Large intestine (tissue), 3 donors: ENCODE measurements at regions not wholly inside any gene's neighbourhood (a gene's known extent, or its start where the extent isn't known, plus 50 kb on each side); places are given as distances from the start of the nearest gene placed in this dataset.
"Not testable (repeated sequence)": the region's sequence is repeated elsewhere in the genome, so short reads cannot be mapped to it uniquely, and the experiment has no call there.

Experiments
- DNase-seq, 2 donors: peaks; one replicate each; pipeline versions ENCODE4 v3.0.0 to v3.0.0-alpha.2; 2013
- H3K27ac ChIP-seq: one replicate; pipeline ENCODE4 v1.5.1; 2013; ENCODE audit warnings: low read length
- H3K27me3 ChIP-seq: 2 replicates; pipeline ENCODE4 v1.6.1; 2013; ENCODE audit warnings: low read length; ENCODE audit not compliant: control insufficient read depth, insufficient read depth
- H3K36me3 ChIP-seq: 2 replicates; pipeline ENCODE4 v1.6.1; 2013; ENCODE audit warnings: low read length; ENCODE audit not compliant: control insufficient read depth, insufficient read depth
- H3K4me1 ChIP-seq: one replicate; pipeline ENCODE4 v1.6.1; 2013; ENCODE audit warnings: low read length; ENCODE audit not compliant: control insufficient read depth, insufficient read depth
- H3K4me3 ChIP-seq: one replicate; pipeline ENCODE4 v1.5.1; 2013; ENCODE audit warnings: low read length
- H3K9me3 ChIP-seq: one replicate; pipeline ENCODE4 v1.6.1; 2013; ENCODE audit warnings: mild to moderate bottlenecking, low read depth, low read length, moderate library complexity; ENCODE audit not compliant: control insufficient read depth
- WGBS: methylation state at CpG from one replicate; pipeline ENCODE4 v1.1.5; 2013; ENCODE audit warnings: low lambda C conversion rate; ENCODE audit not compliant: insufficient coverage; 5-methylcytosine and 5-hydroxymethylcytosine counted together

- no peak overlapping the region for H3K27ac ChIP-seq
- no CpG with 5 or more reads among the region's 3 CpGs for WGBS
- peaks cover 16% of the 10 kb centered on the region for H3K9me3 ChIP-seq
- no peak for DNase-seq
- H3K36me3 ChIP-seq, result no peaks in the 10 kb centered on the region
- peaks cover 3% of the 10 kb centered on the region for H3K27me3 ChIP-seq
- H3K4me1 ChIP-seq, result no peaks in the 10 kb centered on the region
- no peak overlapping the region for H3K4me3 ChIP-seq
Observed at GRCh38 chr2:129915303-129915840, 64.1 kb upstream of the RAB6C start.

DNA sequence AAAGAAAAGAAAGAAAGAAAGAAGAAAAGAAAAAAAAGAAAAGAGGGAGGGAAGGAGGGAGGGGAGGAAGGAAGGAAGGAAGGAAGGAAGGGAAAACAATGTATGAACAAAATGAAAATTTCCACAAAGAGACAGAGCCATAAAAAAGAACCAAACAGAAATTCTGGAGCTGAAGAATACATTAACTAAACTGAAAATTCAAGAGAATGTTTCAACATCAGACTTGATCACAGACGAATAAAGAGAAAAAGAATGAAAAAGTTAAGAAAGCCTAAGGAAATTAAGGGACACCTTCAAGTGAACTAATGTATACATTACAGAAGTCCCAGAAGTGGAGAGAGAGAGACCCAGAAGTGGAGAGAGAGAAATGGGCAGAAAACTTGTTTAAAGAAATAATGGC lies 60.9 kb upstream of the RAB6C start:
- Histone ChIP-seq H3K36me3 (no peaks in the 10 kb centered on the region), H3K27me3 (peaks cover 22% of the 10 kb centered on the region), H3K27ac (no peak overlapping the region), H3K9me3 (peaks cover 16% of the 10 kb centered on the region), H3K4me1 (peaks cover 6% of the 10 kb centered on the region), H3K4me3 (no peak overlapping the region)
- 100% methylated on average over 1 of the region's 1 CpG for WGBS
- no peak for DNase-seq

DNA sequence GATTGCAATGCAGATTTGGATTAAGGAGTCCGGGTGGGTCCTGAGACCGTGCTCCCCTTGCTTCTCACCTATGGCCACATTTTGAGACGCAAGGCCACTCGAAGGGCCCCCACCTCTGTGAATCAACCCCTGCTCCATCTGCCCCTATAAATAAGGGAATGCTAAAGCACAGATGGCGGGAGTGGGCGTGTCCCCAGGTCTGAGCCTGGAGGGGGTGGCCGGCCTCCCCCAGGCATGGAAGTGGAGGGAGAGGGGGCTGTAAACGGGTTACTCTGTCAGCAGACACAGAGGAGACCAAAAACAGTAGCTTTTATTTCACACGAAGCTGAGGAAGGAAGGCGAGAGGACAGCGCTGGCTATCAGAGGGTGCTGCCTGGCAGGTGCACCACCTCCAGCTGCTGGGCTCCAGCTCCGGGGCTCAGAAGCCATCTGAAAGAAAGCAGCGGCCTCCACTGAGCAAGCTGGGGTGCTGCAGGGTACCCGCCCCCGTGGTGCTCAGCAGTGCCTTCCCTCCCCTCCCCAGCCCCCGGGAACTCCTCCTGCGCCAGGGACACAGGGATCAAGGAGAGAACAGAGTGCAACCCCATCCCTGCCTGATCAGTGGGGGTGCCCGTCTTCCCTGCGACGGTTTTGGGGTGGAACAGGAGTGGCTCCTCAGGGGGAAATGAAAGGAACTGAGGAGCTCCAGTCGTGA lies 56.7 kb upstream of the RAB6C start:
- peaks cover 7% of the 10 kb centered on the region for H3K4me1 ChIP-seq
- no CpG with 5 or more reads among the region's 21 CpGs for WGBS
- H3K36me3 ChIP-seq, result no peaks in the 10 kb centered on the region
- DNase-seq, result peak in 1 of 2 donors; percentile 15
- H3K27me3 ChIP-seq, result peaks cover 22% of the 10 kb centered on the region
- no peak overlapping the region for H3K4me3 ChIP-seq
- H3K27ac ChIP-seq, result no peak overlapping the region
- H3K9me3 ChIP-seq, result peaks cover 16% of the 10 kb centered on the region

DNA sequence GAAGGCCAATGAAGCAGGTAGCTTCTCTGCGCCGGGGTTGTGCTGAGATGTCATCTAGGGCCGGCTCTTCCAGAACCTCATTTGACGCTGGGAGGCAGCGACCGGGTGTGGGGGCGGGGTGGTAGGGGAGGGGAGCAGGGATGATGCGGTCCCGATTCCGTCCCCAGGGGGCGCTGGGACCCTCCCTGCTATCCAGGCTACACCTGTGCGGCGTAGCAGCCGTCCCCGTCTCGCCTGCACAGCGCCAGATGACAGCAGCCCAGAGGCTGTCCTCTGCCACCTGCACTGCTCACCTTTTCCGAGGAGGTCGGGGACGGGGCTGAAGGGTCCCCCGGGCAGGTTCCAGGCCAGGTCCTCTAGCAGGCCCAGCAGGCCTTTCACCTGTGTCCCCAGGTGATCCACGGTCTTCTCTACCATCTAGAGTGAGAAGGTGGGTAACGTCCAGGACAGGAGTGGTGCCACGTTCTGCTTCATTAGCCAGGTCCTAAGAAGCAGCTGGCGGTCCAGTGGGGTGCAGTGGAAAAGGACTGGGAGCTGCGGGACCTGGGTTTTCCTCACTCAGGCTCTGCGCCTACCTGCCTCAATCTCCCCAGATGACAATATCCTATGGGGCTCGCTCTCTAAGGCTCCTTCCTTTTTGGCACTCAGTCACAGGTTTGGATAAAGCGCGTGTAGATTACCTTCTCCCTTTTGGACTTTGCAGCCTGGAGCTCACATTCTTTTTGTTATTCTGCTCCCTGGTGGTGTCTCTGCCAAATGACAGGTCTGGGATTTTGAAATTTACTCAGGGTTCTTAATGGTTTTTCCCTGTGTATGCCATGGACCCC lies 56.0 kb upstream of the RAB6C start:
- Histone ChIP-seq H3K36me3 (no peaks in the 10 kb centered on the region), H3K9me3 (peaks cover 9% of the 10 kb centered on the region), H3K27me3 (peaks cover 20% of the 10 kb centered on the region), H3K4me3 (peak overlapping the region; percentile 13), H3K27ac (no peak overlapping the region), H3K4me1 (peaks cover 7% of the 10 kb centered on the region)
- WGBS, result no CpG with 5 or more reads among the region's 30 CpGs
- peak; percentile 13 to 50 for DNase-seq

- peaks cover 20% of the 10 kb centered on the region for H3K27me3 ChIP-seq
- not testable (repeated sequence) for H3K9me3 ChIP-seq, H3K27ac ChIP-seq, H3K36me3 ChIP-seq, DNase-seq, H3K4me3 ChIP-seq, H3K4me1 ChIP-seq
- WGBS, result 100% methylated on average over 1 of the region's 12 CpGs
Observed at GRCh38 chr2:129924115-129924514, 55.4 kb upstream of the RAB6C start.

- no peak overlapping the region for H3K4me3 ChIP-seq
- H3K27me3 ChIP-seq, result peaks cover 20% of the 10 kb centered on the region
- no CpG with 5 or more reads among the region's 3 CpGs for WGBS
- H3K27ac ChIP-seq, result no peak overlapping the region
- H3K9me3 ChIP-seq, result no peaks in the 10 kb centered on the region
- no peaks in the 10 kb centered on the region for H3K36me3 ChIP-seq
- H3K4me1 ChIP-seq, result peaks cover 7% of the 10 kb centered on the region
- DNase-seq, result no peak
Observed at GRCh38 chr2:129925381-129925780, 54.1 kb upstream of the RAB6C start.

- Histone ChIP-seq H3K36me3 (no peaks in the 10 kb centered on the region), H3K4me3 (no peak overlapping the region), H3K27ac (no peak overlapping the region), H3K4me1 (peaks cover 7% of the 10 kb centered on the region), H3K9me3 (no peaks in the 10 kb centered on the region), H3K27me3 (peaks cover 13% of the 10 kb centered on the region)
- WGBS, result no CpG with 5 or more reads among the region's 1 CpG
- DNase-seq, result no peak
Observed at GRCh38 chr2:129927696-129928095, 51.8 kb upstream of the RAB6C start.

DNA sequence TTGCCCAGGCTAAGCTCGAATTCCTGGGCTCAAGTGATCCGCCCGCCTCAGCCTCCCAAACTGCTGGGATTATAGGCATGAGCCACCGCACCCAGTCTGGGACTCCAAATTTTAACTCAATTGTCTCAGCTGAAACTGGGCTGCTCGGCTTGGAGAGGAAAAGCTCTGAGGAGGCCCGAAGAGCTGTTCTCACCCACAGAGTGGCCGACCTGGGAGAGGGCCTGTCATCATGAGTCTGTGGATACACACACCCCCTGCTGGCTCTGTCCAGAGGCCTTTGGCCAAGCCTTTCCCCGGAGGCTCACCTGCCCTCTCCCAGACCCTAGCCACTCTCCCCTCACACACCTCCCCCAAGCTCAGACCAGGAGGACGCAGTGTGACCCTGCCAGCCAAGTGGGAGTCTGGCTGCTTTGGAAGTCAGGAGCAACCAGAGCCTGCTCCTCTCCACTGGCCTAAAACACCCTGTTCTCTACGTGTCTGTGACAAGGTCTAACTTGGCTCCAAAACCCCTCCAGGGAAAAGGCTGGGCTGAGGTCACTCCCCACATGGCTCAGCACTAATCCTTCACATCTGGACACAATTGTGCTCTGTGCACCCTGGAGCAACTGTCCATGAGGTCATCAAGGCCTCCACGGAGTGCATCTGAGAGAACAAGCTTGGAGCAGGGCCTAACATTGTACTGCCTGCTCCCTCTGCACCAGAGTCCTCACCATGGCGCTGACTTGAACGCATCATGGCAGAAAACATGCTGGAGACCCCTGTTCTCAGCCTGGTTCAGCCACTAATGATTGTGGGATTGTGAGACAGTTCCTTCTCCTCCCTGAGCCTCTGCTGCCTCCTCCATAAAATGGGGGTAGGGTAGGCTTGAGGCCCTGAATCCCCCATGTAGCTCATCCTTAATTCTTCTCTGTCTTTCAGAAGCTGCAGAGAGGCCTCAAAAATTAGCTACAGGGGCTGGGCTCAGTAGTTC lies 49.9 kb upstream of the RAB6C start:
- H3K4me3 ChIP-seq, result no peak overlapping the region
- no CpG with 5 or more reads among the region's 13 CpGs for WGBS
- no peaks in the 10 kb centered on the region for H3K36me3 ChIP-seq
- no peak overlapping the region for H3K27ac ChIP-seq
- H3K9me3 ChIP-seq, result peaks cover 4% of the 10 kb centered on the region
- H3K27me3 ChIP-seq, result peaks cover 18% of the 10 kb centered on the region
- H3K4me1 ChIP-seq, result no peaks in the 10 kb centered on the region
- no peak for DNase-seq
